ENCODE measurements at regions not wholly inside any gene's neighbourhood (a gene's known extent, or its start where the extent isn't known, plus 50 kb on each side); places are given as distances from the start of the nearest gene placed in this dataset.
A peak's percentile ranks its signal among the peaks of the same experiment; 100 is the strongest.

DNA sequence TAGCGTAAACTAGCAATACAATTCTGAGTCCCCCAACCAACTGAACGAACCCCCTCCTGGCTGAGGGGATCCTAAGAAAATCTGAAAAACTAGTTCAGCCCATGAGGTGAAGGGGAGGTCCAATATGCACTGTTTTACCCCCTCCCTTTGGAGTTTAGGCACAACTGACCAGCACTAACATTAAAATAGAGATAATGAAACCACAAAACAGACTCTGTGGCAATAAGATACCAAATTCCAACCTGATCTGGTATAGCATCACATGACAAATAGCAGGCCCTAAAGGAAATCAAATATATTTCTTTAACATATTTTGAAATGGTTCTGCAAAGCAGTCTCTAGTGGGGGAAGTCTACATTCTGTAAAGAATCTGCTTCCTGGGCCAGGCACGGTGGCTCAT lies 522.5 kb downstream of the TYW1 start:
- Histone ChIP-seq H3K27ac (no peak overlapping the region), H3K27me3 (ENCODE audit: insufficient read depth, low read depth, severe bottlenecking) (no peaks in the 10 kb centered on the region), H3K9me3 (ENCODE audit: severe bottlenecking) (no peaks in the 10 kb centered on the region), H3K4me3 (ENCODE audit: low read depth, low read length) (no peak overlapping the region), H3K36me3 (no peaks in the 10 kb centered on the region)
- DNase-seq, result no peak
- TF ChIP-seq, protein P1, sequence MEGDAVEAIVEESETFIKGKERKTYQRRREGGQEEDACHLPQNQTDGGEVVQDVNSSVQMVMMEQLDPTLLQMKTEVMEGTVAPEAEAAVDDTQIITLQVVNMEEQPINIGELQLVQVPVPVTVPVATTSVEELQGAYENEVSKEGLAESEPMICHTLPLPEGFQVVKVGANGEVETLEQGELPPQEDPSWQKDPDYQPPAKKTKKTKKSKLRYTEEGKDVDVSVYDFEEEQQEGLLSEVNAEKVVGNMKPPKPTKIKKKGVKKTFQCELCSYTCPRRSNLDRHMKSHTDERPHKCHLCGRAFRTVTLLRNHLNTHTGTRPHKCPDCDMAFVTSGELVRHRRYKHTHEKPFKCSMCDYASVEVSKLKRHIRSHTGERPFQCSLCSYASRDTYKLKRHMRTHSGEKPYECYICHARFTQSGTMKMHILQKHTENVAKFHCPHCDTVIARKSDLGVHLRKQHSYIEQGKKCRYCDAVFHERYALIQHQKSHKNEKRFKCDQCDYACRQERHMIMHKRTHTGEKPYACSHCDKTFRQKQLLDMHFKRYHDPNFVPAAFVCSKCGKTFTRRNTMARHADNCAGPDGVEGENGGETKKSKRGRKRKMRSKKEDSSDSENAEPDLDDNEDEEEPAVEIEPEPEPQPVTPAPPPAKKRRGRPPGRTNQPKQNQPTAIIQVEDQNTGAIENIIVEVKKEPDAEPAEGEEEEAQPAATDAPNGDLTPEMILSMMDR (IDR thresholded peaks at IDR 0.05; ENCODE audit: low read depth, low read length), result no peak

DNA sequence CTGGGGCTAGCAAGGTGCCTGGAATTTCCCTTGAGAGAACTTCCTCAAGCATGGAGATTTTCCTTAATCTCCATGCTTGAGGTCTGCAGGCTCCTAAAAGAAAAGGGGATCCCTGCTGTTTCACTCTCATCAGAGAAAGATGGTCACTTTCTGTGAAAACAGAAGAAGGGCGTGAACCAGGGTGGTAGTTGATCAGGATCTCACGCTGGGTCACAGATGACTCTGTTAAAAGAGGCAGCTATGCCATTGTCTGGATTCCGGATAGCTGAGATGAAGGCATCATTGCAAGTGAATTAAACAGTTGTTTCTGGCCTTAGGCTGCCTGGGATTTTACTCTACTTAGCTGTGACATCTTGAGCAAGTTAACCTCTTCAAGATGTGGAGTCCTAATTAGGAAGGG lies 525.9 kb downstream of the TYW1 start:
- peak; percentile 20 for DNase-seq
- TF ChIP-seq, protein P1 (IDR thresholded peaks at IDR 0.05; ENCODE audit: low read depth, low read length), result no peak

DNA sequence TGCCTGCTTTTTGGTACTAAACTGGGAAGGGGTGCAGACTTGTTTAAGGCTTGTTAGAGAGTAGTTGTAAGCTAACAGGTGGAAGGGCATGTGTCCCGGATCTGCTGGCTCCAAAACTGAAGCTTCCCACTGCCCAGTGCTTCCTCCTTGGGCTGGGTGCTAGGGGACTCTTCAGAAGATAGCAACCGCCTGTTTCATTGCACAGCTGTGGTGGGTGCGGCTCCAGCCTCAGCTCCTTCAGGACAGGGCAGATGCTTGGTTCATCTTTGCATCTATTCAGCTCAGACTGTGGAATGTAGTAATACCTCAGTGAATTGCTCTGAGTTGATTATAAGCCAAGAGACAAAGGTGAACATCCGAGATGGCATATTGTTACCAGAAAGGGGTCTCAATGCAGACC lies 527.1 kb downstream of the TYW1 start:
- TF ChIP-seq, protein P1 (IDR thresholded peaks at IDR 0.05; ENCODE audit: low read depth, low read length), result no peak
- H3K27me3 ChIP-seq (ENCODE audit: insufficient read depth, low read depth, severe bottlenecking), result no peaks in the 10 kb centered on the region
- H3K36me3 ChIP-seq, result no peaks in the 10 kb centered on the region
- peak; percentile 59 for DNase-seq
- no peak overlapping the region for H3K27ac ChIP-seq
- H3K4me3 ChIP-seq (ENCODE audit: low read depth, low read length), result no peak overlapping the region
- no peaks in the 10 kb centered on the region for H3K9me3 ChIP-seq (ENCODE audit: severe bottlenecking)

More for the DNA sequence above, 525.9 kb downstream of the TYW1 start:
- no peak overlapping the region for H3K4me3 ChIP-seq (ENCODE audit: low read depth, low read length)
- no peaks in the 10 kb centered on the region for H3K36me3 ChIP-seq
- no peak overlapping the region for H3K27ac ChIP-seq
- H3K9me3 ChIP-seq (ENCODE audit: severe bottlenecking), result no peaks in the 10 kb centered on the region
- H3K27me3 ChIP-seq (ENCODE audit: insufficient read depth, low read depth, severe bottlenecking), result no peaks in the 10 kb centered on the region

DNA sequence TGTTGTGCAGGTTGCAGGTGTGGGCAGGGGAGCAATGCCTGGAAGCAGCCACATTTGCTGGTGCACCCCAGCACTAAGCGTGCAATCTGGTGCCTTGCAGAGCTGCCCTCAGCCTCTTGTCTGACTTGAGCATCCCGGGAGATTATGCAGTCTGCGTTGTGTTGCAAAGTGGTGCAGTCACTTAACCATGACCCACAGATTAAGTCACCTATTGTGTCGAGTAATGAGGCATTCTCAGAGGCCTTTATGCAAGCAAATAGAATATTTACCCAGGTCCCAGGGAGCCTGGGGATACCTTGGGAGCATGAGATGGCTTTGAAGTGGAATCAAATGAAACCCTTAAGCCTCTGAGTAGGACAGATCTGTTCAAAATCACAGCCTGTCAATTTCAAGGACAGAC lies 529.0 kb downstream of the TYW1 start:
- TF ChIP-seq, protein P1 (IDR thresholded peaks at IDR 0.05; ENCODE audit: low read depth, low read length), result no peak
- peak; percentile 24 for DNase-seq
- H3K9me3 ChIP-seq (ENCODE audit: severe bottlenecking), result no peaks in the 10 kb centered on the region
- no peaks in the 10 kb centered on the region for H3K27me3 ChIP-seq (ENCODE audit: insufficient read depth, low read depth, severe bottlenecking)
- no peak overlapping the region for H3K4me3 ChIP-seq (ENCODE audit: low read depth, low read length)
- no peaks in the 10 kb centered on the region for H3K36me3 ChIP-seq
- no peak overlapping the region for H3K27ac ChIP-seq

DNA sequence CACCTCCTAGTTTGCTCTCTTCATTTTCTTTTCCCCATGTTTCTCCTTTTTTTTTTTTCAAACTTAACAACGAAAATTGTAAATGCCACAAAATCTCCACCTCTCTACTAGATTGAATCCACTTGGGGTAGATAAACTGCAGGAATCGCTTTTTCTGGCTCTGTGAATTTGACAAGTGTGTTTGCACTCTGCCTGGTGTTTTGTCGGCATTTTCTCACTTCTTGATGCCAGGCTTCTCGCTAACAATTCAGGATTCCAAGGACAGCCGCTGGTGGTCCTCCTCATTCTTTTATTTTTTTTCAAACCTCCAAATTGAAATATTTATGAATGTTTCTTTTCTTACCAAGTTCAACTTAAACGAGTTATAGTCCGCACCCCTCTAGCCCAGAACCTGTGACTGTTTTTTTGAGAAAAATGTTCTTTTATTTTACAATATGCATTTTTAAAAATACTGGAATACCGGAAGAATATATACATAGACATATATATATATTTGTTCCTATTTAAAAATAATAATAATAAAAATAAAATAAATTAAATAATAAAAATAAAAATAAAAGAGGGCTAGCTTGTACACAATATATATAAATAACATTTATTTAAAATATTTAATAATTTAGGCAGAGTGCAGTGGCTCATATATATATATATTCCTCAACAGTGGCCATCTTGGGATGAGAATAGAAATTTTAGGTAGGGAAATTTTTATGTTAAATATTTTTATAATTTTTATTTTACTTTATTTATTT lies 538.8 kb downstream of the TYW1 start:
- DNase-seq, result no peak
- H3K4me3 ChIP-seq (ENCODE audit: low read depth, low read length), result no peak overlapping the region
- TF ChIP-seq, protein P1 (IDR thresholded peaks at IDR 0.05; ENCODE audit: low read depth, low read length), result no peak

DNA sequence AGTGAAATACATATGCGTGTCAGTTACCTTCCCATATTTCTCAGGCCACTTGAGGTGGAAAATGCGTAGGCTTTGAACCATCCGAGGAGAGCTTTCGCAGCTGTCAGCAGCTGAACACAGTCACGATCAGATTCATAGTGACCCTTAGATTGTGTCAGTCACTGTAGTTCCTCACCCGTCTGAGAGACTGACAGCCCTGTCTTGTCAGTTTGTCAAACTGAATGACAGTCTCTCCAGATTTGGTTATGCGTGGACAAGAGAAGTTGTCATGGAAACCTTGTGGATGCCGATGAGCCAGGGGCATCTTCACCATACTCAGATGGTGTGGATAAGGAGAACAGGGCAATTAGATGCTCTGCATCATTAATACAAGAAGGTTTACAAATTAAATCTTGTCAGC lies 546.3 kb downstream of the TYW1 start:
- TF ChIP-seq, protein P1 (IDR thresholded peaks at IDR 0.05; ENCODE audit: low read depth, low read length), result no peak
- H3K27ac ChIP-seq, result no peak overlapping the region
- no peaks in the 10 kb centered on the region for H3K36me3 ChIP-seq
- DNase-seq, result no peak
- H3K27me3 ChIP-seq (ENCODE audit: insufficient read depth, low read depth, severe bottlenecking), result no peaks in the 10 kb centered on the region
- no peak overlapping the region for H3K4me3 ChIP-seq (ENCODE audit: low read depth, low read length)
- no peaks in the 10 kb centered on the region for H3K9me3 ChIP-seq (ENCODE audit: severe bottlenecking)

More for the DNA sequence above, 538.8 kb downstream of the TYW1 start:
- no peak overlapping the region for H3K27ac ChIP-seq
- no peaks in the 10 kb centered on the region for H3K36me3 ChIP-seq
- no peaks in the 10 kb centered on the region for H3K9me3 ChIP-seq (ENCODE audit: severe bottlenecking)
- no peaks in the 10 kb centered on the region for H3K27me3 ChIP-seq (ENCODE audit: insufficient read depth, low read depth, severe bottlenecking)
